HCT116 (cell line): ENCODE measurements at regions not wholly inside any gene's neighbourhood (a gene's known extent, or its start where the extent isn't known, plus 50 kb on each side); places are given as distances from the start of the nearest gene placed in this dataset.

Experiments used
- CTCF ChIP-seq, 3 experiments: fragments of 200-600 bp in 1 of 3; sonication (generic) in 1 of 3; IDR thresholded peaks in 2 of 3; conservative IDR thresholded peaks in 1 of 3; 2 replicates each; pipeline ENCODE4 v1.5.1; 2012 to 2017; ENCODE audit warnings: low read depth in 2 of 3, low read length in 2 of 3, antibody characterized with exemption in 1 of 3, borderline replicate concordance in 1 of 3, control low read depth in 1 of 3, mild to moderate bottlenecking in 1 of 3, mixed read lengths in 1 of 3, mixed run types in 1 of 3, moderate library complexity in 1 of 3; ENCODE audit not compliant: insufficient read depth in 1 of 3
- JUND ChIP-seq: IDR thresholded peaks from 2 replicates; pipeline ENCODE4 v1.6.1; 2012
- MAX ChIP-seq: IDR thresholded peaks from 2 replicates; pipeline ENCODE4 v1.6.1; 2012
- POLR2A ChIP-seq: IDR thresholded peaks from 2 replicates; pipeline ENCODE4 v1.7.0; 2011; ENCODE audit warnings: borderline replicate concordance; ENCODE audit not compliant: insufficient read depth, insufficient read length; ENCODE audit errors: extremely low read depth
- RAD21 ChIP-seq: IDR thresholded peaks from 2 replicates; pipeline ENCODE4 v1.6.1; 2012; ENCODE audit warnings: low read depth, mild to moderate bottlenecking
- REST ChIP-seq: IDR thresholded peaks from 2 replicates; pipeline ENCODE4 v1.6.1; 2012; ENCODE audit warnings: low read depth
- SIN3A ChIP-seq: IDR thresholded peaks from 2 replicates; pipeline ENCODE4 v1.6.1; 2012; ENCODE audit warnings: low read depth
- YY1 ChIP-seq: IDR thresholded peaks from 2 replicates; pipeline ENCODE4 v1.6.1; 2011; ENCODE audit warnings: low read length, low read depth, moderate library complexity, mild to moderate bottlenecking; ENCODE audit not compliant: insufficient replicate concordance; ENCODE audit errors: extremely low read depth
- ZNF274 ChIP-seq: fragments of 200-500 bp; sonication (Bioruptor generic); IDR thresholded peaks from 2 replicates; pipeline ENCODE4 v1.6.1; 2014; ENCODE audit warnings: mild to moderate bottlenecking, low read depth, low read length, inconsistent platforms

- no peak for TF ChIP-seq POLR2A
- TF ChIP-seq REST = no peak
- TF ChIP-seq SIN3A = no peak
- no peak for TF ChIP-seq CTCF (IDR thresholded peaks at IDR 0.05 in 2 of 3, conservative IDR thresholded peaks at IDR 0.05 in 1 of 3; ENCODE audit: borderline replicate concordance in 1 of 3, insufficient read depth in 1 of 3, low read depth in 2 of 3, low read length in 2 of 3)
- TF ChIP-seq MAX = no peak
- no peak for TF ChIP-seq RAD21
- no peak for TF ChIP-seq YY1
- TF ChIP-seq JUND = no peak
- no peak for TF ChIP-seq ZNF274
Measured at GRCh38 chr16:64880994-64881393, 240.9 kb downstream of the CDH11 start.
